Thymus (tissue), 11 donors: ENCODE measurements at regions not wholly inside any gene's neighbourhood (a gene's known extent, or its start where the extent isn't known, plus 50 kb on each side); places are given as distances from the start of the nearest gene placed in this dataset.

Source experiments
- DNase-seq, 9 donors: peaks; one replicate each; pipeline ENCODE4 v3.0.0-alpha.2; 2013; ENCODE audit warnings: low spot score in 9 of 9, low read depth in 6 of 9, missing footprints in 1 of 9
- H3K27ac ChIP-seq, 2 donors: one replicate each; pipeline ENCODE4 v1.5.1; 2013; ENCODE audit warnings: control low read depth in 1 of 2, low read depth in 1 of 2, low read length in 1 of 2, mild to moderate bottlenecking in 1 of 2, moderate library complexity in 1 of 2
- H3K27me3 ChIP-seq, 2 donors: one replicate each; pipeline ENCODE4 v1.5.1; 2013; ENCODE audit warnings: low read length in 1 of 2; ENCODE audit not compliant: control insufficient read depth in 2 of 2, insufficient read depth in 1 of 2
- H3K36me3 ChIP-seq, 2 donors: one replicate each; pipeline ENCODE4 v1.5.1; 2013; ENCODE audit warnings: low read length in 1 of 2, mild to moderate bottlenecking in 1 of 2, moderate library complexity in 1 of 2; ENCODE audit not compliant: control insufficient read depth in 2 of 2, insufficient read depth in 2 of 2
- H3K4me1 ChIP-seq, 2 donors: one replicate each; pipeline ENCODE4 v1.5.1; 2013; ENCODE audit warnings: low read length in 2 of 2; ENCODE audit not compliant: control insufficient read depth in 2 of 2, insufficient read depth in 2 of 2
- H3K4me3 ChIP-seq, 2 donors: one replicate each; pipeline ENCODE4 v1.5.1; 2013; ENCODE audit warnings: low read length in 2 of 2, control low read depth in 1 of 2, mild to moderate bottlenecking in 1 of 2
- H3K9me3 ChIP-seq, 2 donors: one replicate each; pipeline ENCODE4 v1.5.1; 2013; ENCODE audit warnings: low read length in 1 of 2, mild to moderate bottlenecking in 1 of 2; ENCODE audit not compliant: control insufficient read depth in 2 of 2, insufficient read depth in 1 of 2
- WGBS: extraction: QIAGEN DNeasy Blood & Tissue Kit; methylation state at CpG from one replicate; pipeline ENCODE4 v1.1.7; 2013; 5-methylcytosine and 5-hydroxymethylcytosine counted together
- donor health status: healthy.

DNA sequence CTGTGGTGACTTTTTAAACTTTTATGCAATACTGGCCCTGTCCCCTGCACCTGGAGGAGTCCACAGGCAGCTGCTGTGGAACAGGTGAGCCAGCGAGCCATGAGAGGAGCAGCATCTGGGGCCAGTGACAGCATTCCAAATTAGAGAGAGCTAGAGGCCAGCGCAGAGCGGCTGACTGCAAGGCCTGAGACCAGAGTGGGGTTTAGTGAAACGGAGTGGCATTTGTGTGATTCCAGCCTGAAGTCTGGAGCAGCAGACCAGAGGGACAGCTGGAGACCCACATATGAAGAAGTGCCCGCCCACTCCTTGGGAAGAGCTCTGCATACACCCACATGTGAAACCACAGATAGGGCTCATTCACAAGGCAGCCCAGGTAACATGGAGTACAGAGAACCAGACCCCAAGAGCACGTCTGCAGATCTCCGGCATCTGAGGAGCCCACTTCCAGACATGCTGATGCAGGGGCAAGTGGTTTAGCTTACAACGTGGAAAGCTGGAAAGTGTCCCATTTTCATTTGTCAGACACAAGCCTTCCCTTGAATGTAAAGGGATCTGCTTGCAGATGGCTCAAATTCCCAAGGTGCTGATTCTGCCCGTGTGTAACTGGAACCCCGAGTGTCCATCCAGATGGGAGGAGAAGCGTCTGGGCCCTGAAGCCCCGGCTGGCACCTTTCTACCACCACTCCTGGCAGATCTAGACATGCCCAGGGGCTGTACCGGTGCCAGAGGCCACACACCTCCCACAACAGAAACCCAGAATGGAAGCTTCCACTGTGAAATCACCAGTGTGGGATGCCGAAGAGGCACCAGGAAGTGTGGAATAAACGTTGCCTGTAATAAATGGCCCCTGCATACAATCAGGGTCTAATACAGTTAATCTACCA lies 256.0 kb upstream of the TCERG1L start:
- H3K27ac ChIP-seq, result no peak overlapping the region
- no peak overlapping the region for H3K4me3 ChIP-seq
- 77% methylated on average over 15 of the region's 15 CpGs for WGBS
- peak in 1 of 9 donors; percentile 10 for DNase-seq
- peaks cover 0 to 3% of the 10 kb centered on the region in 2 donors for H3K9me3 ChIP-seq
- H3K27me3 ChIP-seq, result no peaks in the 10 kb centered on the region
- no peaks in the 10 kb centered on the region for H3K36me3 ChIP-seq
- H3K4me1 ChIP-seq, result no peaks in the 10 kb centered on the region

GRCh38 chr10:131568866-131569265 lies 257.3 kb upstream of the TCERG1L start:
- no peak overlapping the region for H3K27ac ChIP-seq
- no peak overlapping the region for H3K4me3 ChIP-seq
- no peak for DNase-seq
- no peaks in the 10 kb centered on the region for H3K36me3 ChIP-seq
- peaks cover 0 to 3% of the 10 kb centered on the region in 2 donors for H3K9me3 ChIP-seq
- no peaks in the 10 kb centered on the region for H3K4me1 ChIP-seq
- no peaks in the 10 kb centered on the region for H3K27me3 ChIP-seq
- WGBS, result 62% methylated on average over 7 of the region's 7 CpGs

- DNase-seq, result no peak
- no peaks in the 10 kb centered on the region for H3K9me3 ChIP-seq
- H3K36me3 ChIP-seq, result no peaks in the 10 kb centered on the region
- H3K4me3 ChIP-seq, result no peak overlapping the region
- 78% methylated on average over 21 of the region's 21 CpGs for WGBS
- no peaks in the 10 kb centered on the region for H3K27me3 ChIP-seq
- no peak overlapping the region for H3K27ac ChIP-seq
- H3K4me1 ChIP-seq, result no peaks in the 10 kb centered on the region
Observed at GRCh38 chr10:131569851-131570715, 258.6 kb upstream of the TCERG1L start.

DNA sequence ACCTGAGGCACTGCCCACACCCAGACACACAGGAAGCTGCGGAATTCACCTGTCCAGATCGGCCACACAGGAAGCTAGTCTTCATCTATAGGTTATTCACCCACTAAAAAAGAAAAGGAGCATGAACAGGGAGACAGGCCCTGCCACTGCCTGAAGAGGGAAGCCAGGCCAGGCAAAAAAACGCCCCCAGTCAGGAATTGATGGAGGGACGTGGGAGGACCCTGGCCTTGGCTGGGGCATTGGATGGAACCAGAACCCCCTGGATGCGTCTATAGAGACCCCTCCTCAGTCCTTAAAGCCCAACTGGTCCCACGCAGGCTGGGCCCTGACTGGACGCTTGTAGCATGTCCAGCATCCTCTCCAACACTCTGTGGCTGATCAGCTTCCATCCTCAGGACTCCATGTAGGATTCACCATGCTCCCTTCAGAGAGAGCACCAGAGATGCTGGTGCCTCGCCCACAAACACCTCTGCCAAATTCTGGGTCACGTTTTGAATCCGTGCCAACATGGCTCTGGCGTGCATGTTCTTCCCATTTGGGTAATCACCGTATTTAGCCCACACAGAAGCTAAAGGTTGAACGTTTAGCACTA lies 259.3 kb upstream of the TCERG1L start:
- Histone ChIP-seq H3K27me3 (no peaks in the 10 kb centered on the region), H3K4me3 (no peak overlapping the region), H3K27ac (no peak overlapping the region), H3K36me3 (no peaks in the 10 kb centered on the region), H3K9me3 (no peaks in the 10 kb centered on the region), H3K4me1 (no peaks in the 10 kb centered on the region)
- 86% methylated on average over 13 of the region's 13 CpGs for WGBS
- DNase-seq, result no peak

DNA sequence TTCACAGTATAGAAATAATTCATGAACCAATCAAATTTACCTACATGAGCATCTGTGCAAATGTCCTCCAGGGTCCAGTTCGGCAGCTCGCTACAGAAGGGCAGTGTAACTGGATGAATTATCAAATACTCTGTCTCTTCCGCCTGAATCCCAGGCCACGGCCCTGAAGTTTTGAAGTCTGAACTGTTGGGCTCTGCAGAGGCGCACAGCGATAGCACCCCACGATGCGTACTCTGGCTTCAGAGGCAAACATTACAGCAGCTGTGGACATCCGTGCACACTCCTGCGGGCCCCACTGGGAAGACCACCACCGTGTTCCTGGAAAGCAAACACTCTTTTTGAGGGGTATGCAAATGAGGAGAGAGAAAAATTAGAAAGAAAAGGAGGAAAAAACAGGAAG lies 259.8 kb upstream of the TCERG1L start:
- Histone ChIP-seq H3K36me3 (no peaks in the 10 kb centered on the region), H3K27ac (no peak overlapping the region), H3K27me3 (no peaks in the 10 kb centered on the region), H3K4me1 (no peaks in the 10 kb centered on the region), H3K4me3 (no peak overlapping the region), H3K9me3 (no peaks in the 10 kb centered on the region)
- no peak for DNase-seq
- WGBS, result 91% methylated on average over 11 of the region's 11 CpGs

DNA sequence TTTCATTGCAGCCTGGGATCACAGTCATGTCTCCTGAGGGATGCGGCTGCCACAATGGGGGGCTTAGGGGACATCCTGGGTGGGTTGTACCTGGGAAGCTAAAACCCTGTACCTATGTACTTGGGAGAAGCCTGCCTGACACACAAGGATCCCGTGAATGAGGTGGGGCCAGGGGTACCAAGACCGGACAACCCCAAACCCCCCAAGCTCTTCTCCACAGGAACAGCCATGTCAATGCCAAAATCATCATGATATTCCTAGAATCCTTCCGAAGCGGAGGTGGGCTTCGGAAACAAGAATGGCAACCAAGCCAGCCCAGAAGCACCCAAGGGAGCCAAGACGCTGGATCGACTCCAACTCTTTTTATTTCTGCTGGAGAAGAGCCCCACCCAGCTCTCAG lies 260.3 kb upstream of the TCERG1L start:
- Histone ChIP-seq H3K36me3 (no peaks in the 10 kb centered on the region), H3K4me1 (no peaks in the 10 kb centered on the region), H3K9me3 (no peaks in the 10 kb centered on the region), H3K27ac (no peak overlapping the region), H3K4me3 (no peak overlapping the region), H3K27me3 (no peaks in the 10 kb centered on the region)
- no peak for DNase-seq
- 92% methylated on average over 8 of the region's 8 CpGs for WGBS

DNA sequence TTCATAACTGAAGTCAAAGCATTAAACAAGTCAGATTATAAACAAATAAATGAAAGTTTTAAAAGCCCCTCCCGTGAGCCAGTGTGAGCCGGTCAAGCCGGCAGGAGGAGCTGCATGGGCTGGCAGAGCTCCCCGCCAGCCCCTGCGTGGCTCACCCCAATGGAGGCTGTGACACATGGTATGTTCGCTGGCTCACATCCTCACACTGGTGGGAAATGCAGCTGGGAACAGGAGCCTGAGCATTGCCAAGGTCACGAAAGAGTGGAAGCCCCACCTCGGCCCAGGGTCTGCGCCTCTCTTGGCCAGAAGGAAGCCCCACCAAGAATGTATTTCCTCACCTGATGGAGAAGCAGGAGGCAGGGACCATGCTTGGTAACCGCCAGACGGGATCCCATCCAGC lies 261.7 kb upstream of the TCERG1L start:
- Histone ChIP-seq H3K36me3 (no peaks in the 10 kb centered on the region), H3K4me3 (no peak overlapping the region), H3K27ac (no peak overlapping the region), H3K9me3 (no peaks in the 10 kb centered on the region), H3K4me1 (no peaks in the 10 kb centered on the region), H3K27me3 (no peaks in the 10 kb centered on the region)
- 93% methylated on average over 11 of the region's 11 CpGs for WGBS
- no peak for DNase-seq

DNA sequence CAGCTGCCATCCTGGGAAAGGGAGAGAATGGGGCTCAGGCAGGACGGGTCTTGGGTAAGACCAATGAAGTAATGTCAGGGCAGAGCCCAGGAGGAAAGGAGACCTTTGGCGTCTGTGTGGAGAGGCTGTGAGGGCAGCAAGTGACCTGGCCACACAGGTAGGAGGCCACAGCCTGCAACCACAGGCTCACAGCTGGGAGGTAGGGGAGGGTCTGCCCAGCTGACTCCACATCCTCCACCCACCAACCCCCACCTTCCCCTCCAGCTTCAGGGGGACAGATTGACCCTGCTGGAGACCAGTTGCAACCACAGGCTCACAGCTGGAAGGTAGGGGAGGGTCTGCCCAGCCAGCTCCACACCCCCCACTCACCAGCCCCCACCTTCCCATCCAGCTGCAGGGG lies 262.2 kb upstream of the TCERG1L start:
- H3K4me1 ChIP-seq, result no peaks in the 10 kb centered on the region
- no peaks in the 10 kb centered on the region for H3K36me3 ChIP-seq
- H3K9me3 ChIP-seq, result no peaks in the 10 kb centered on the region
- DNase-seq, result no peak
- no peaks in the 10 kb centered on the region for H3K27me3 ChIP-seq
- 81% methylated on average over 2 of the region's 2 CpGs for WGBS
- H3K27ac ChIP-seq, result no peak overlapping the region
- H3K4me3 ChIP-seq, result no peak overlapping the region

GRCh38 chr10:131574363-131574706 lies 262.8 kb upstream of the TCERG1L start:
- Histone ChIP-seq H3K36me3 (no peaks in the 10 kb centered on the region), H3K27me3 (no peaks in the 10 kb centered on the region), H3K4me1 (no peaks in the 10 kb centered on the region), H3K4me3 (no peak overlapping the region), H3K27ac (no peak overlapping the region), H3K9me3 (no peaks in the 10 kb centered on the region)
- WGBS, result 79% methylated on average over 7 of the region's 7 CpGs
- DNase-seq, result no peak
